IMR-90 (cell line): ENCODE measurements at regions not wholly inside any gene's neighbourhood (a gene's known extent, or its start where the extent isn't known, plus 50 kb on each side); places are given as distances from the start of the nearest gene placed in this dataset.

ENCODE experiments used
- CTCF ChIP-seq: conservative IDR thresholded peaks from 2 replicates; pipeline ENCODE4 v1.5.1; 2012; ENCODE audit warnings: mild to moderate bottlenecking, low read depth, low read length, improper control_type of control experiment
- POLR2A ChIP-seq: IDR thresholded peaks from 2 replicates; pipeline ENCODE4 v1.6.1; 2012; ENCODE audit warnings: mild to moderate bottlenecking, low read depth, low read length

- no peak for TF ChIP-seq CTCF
- TF ChIP-seq POLR2A: no peak
Measured at GRCh38 chr2:219965287-219966194, 338.1 kb downstream of the SLC4A3 start.
